WTC11 (cell line): ENCODE measurements at regions not wholly inside any gene's neighbourhood (a gene's known extent, or its start where the extent isn't known, plus 50 kb on each side); places are given as distances from the start of the nearest gene placed in this dataset.

ENCODE experiments used
- ATAC-seq: fragments of 200-7000 bp; cut with Tn5 transposase; 2 replicates; pipeline ENCODE4 v1.10.0; 2021; ENCODE audit warnings: mild to moderate bottlenecking, moderate library complexity
- CTCF ChIA-PET: fragments of 300-600 bp; sonication (Branson Sonifier 250); formaldehyde crosslinking; loops from one replicate; lab custom pipeline; 2021; ENCODE audit warnings: antibody characterized with exemption; lab: Charles Lee
- POLR2A ChIA-PET: fragments of 350-600 bp; sonication (Branson Sonifier 250); formaldehyde crosslinking; loops from one replicate; lab custom pipeline; 2021; ENCODE audit warnings: antibody characterized with exemption; lab: Charles Lee
- DNase-seq: peaks from one replicate; pipeline ENCODE4 v3.0.0; 2021; ENCODE audit warnings: low spot score
- H3K27ac Mint-ChIP-seq: 2 replicates; pipeline ENCODE4 v1.8.0; 2021; ENCODE audit warnings: mixed read lengths
- H3K27me3 Mint-ChIP-seq: 2 replicates; pipeline ENCODE4 v1.8.0; 2021; ENCODE audit warnings: low read depth, mild to moderate bottlenecking, moderate library complexity, mixed read lengths
- H3K36me3 Mint-ChIP-seq: 2 replicates; pipeline ENCODE4 v1.8.0; 2021; ENCODE audit warnings: mixed read lengths
- H3K4me1 Mint-ChIP-seq: 2 replicates; pipeline ENCODE4 v1.8.0; 2022; ENCODE audit warnings: mixed read lengths
- H3K4me3 Mint-ChIP-seq: 2 replicates; pipeline ENCODE4 v1.8.0; 2021; ENCODE audit warnings: mild to moderate bottlenecking, moderate library complexity, mixed read lengths
- H3K9me3 Mint-ChIP-seq: 2 replicates; pipeline ENCODE4 v1.8.0; 2021; ENCODE audit warnings: mixed read lengths
- AR ChIP-seq: fragments of 250-450 bp; sonication (Bioruptor Pico); IDR thresholded peaks from 2 replicates; pipeline ENCODE4 v1.9.0; 2021; ENCODE audit warnings: mild to moderate bottlenecking
- ELF4 ChIP-seq: sonication (generic); formaldehyde crosslinking; IDR thresholded peaks from 2 replicates; pipeline ENCODE4 v1.8.1; 2022; ENCODE audit warnings: low read depth, mild to moderate bottlenecking, moderate library complexity, missing genetic modification reagents
- EMX1 ChIP-seq: fragments of 250-450 bp; sonication (Bioruptor Pico); IDR thresholded peaks from 2 replicates; pipeline ENCODE4 v1.8.0; 2021; ENCODE audit warnings: mild to moderate bottlenecking
- FOXP4 ChIP-seq: sonication (generic); formaldehyde crosslinking; IDR thresholded peaks from 2 replicates; pipeline ENCODE4 v1.8.0; 2022; ENCODE audit warnings: mild to moderate bottlenecking, missing genetic modification reagents
- GRHL2 ChIP-seq: fragments of 250-450 bp; sonication (Bioruptor Pico); IDR thresholded peaks from 2 replicates; pipeline ENCODE4 v1.8.0; 2022; ENCODE audit warnings: mild to moderate bottlenecking, moderate library complexity; ENCODE audit not compliant: insufficient replicate concordance, severe bottlenecking
- GTF2I ChIP-seq: fragments of 250-450 bp; sonication (Bioruptor Pico); conservative IDR thresholded peaks from 2 replicates; pipeline ENCODE4 v1.4.0; 2021; ENCODE audit warnings: mild to moderate bottlenecking
- HMGA2 ChIP-seq: fragments of 250-450 bp; sonication (Bioruptor Pico); IDR thresholded peaks from 2 replicates; pipeline ENCODE4 v1.4.0; 2021; ENCODE audit warnings: mild to moderate bottlenecking, moderate library complexity
- KAT7 ChIP-seq: sonication (generic); formaldehyde crosslinking; IDR thresholded peaks from 2 replicates; pipeline ENCODE4 v1.8.1; 2023; ENCODE audit warnings: missing genetic modification reagents, mild to moderate bottlenecking, borderline replicate concordance
- MLX ChIP-seq: sonication (generic); formaldehyde crosslinking; IDR thresholded peaks from 2 replicates; pipeline ENCODE4 v1.8.1; 2023; ENCODE audit warnings: mild to moderate bottlenecking, missing genetic modification reagents, moderate library complexity
- RORB ChIP-seq: fragments of 250-450 bp; sonication (Bioruptor Pico); IDR thresholded peaks from 2 replicates; pipeline ENCODE4 v1.9.0; 2021; ENCODE audit warnings: mild to moderate bottlenecking
- SMAD4 ChIP-seq: sonication (generic); formaldehyde crosslinking; IDR thresholded peaks from 2 replicates; pipeline ENCODE4 v1.8.0; 2022; ENCODE audit warnings: mild to moderate bottlenecking, missing genetic modification reagents
- TEAD1 ChIP-seq: sonication (generic); formaldehyde crosslinking; IDR thresholded peaks from 2 replicates; pipeline ENCODE4 v1.8.0; 2022; ENCODE audit warnings: mild to moderate bottlenecking, missing genetic modification reagents
- TP53 ChIP-seq: sonication (generic); formaldehyde crosslinking; IDR thresholded peaks from 2 replicates; pipeline ENCODE4 v1.8.1; 2023; ENCODE audit warnings: mild to moderate bottlenecking, missing genetic modification reagents
- ZNF138 ChIP-seq: sonication (generic); formaldehyde crosslinking; conservative IDR thresholded peaks from 2 replicates; pipeline ENCODE4 v1.8.1; 2022; ENCODE audit warnings: mild to moderate bottlenecking, moderate library complexity, missing genetic modification reagents
- ZNF317 ChIP-seq: sonication (generic); formaldehyde crosslinking; IDR thresholded peaks from 2 replicates; pipeline ENCODE4 v1.8.1; 2023; ENCODE audit warnings: low read depth, mild to moderate bottlenecking, moderate library complexity, missing genetic modification reagents, borderline replicate concordance
- ZNF396 ChIP-seq: fragments of 250-450 bp; sonication (Bioruptor Pico); IDR thresholded peaks from 2 replicates; pipeline ENCODE4 v1.8.0; 2021; ENCODE audit warnings: mild to moderate bottlenecking, moderate library complexity, borderline replicate concordance
- ZSCAN18 ChIP-seq: fragments of 250-450 bp; sonication (Bioruptor Pico); IDR thresholded peaks from 2 replicates; pipeline ENCODE4 v2.1.2; 2022; ENCODE audit warnings: mild to moderate bottlenecking, moderate library complexity
- TF ChIP-seq, protein P1 (sequence below): sonication (generic); formaldehyde crosslinking; conservative IDR thresholded peaks from 2 replicates; pipeline ENCODE4 v1.8.1; 2022; ENCODE audit warnings: mild to moderate bottlenecking, missing genetic modification reagents

GRCh38 chr14:21924479-21924878 lies 250.9 kb upstream of the OR4E1 start:
- ChIA-PET POLR2A (no interaction called here), CTCF (interaction anchor here (1.3 to 2.3 kb wide), 2 partner anchors 20 to 54 kb away, joined by 3 to 8 read pairs; no protein-coding TSS in a partner anchor)
- H3K27me3 Mint-ChIP-seq, result no peaks in the 10 kb centered on the region; the same call in none of the 2 replicates
- H3K27ac Mint-ChIP-seq, result no peak overlapping the region
- peaks cover 12% of the 10 kb centered on the region for H3K4me1 Mint-ChIP-seq
- TF ChIP-seq HMGA2 (CRISPR knock-in tag) (no peak), ELF4 (no peak), RORB (CRISPR knock-in tag) (no peak), ZNF396 (CRISPR knock-in tag) (no peak), SMAD4 (no peak), EMX1 (no peak), MLX (CRISPR knock-in tag) (no peak), ZNF138 (no peak), AR (no peak), ZNF317 (CRISPR knock-in tag) (no peak), KAT7 (CRISPR knock-in tag) (no peak)
- TF ChIP-seq, all 79 proteins: peak for 0
- ATAC-seq, result peak; percentile 77
- Mint-ChIP-seq H3K4me3 (no peak overlapping the region), H3K36me3 (no peaks in the 10 kb centered on the region), H3K9me3 (no peaks in the 10 kb centered on the region)
- DNase-seq, result peak; percentile 18

- ChIA-PET POLR2A (no interaction called here), CTCF (interaction anchor here (2.3 to 2.4 kb wide), 2 partner anchors 10 to 54 kb away, joined by 8 to 9 read pairs; no protein-coding TSS in a partner anchor)
- peaks cover 8% of the 10 kb centered on the region for H3K4me1 Mint-ChIP-seq
- DNase-seq (no peak), ATAC-seq (no peak)
- H3K4me3 Mint-ChIP-seq, result no peak overlapping the region
- no peaks in the 10 kb centered on the region for H3K36me3 Mint-ChIP-seq
- no peaks in the 10 kb centered on the region for H3K9me3 Mint-ChIP-seq
- no peaks in the 10 kb centered on the region; the same call in none of the 2 replicates for H3K27me3 Mint-ChIP-seq
- H3K27ac Mint-ChIP-seq, result no peak overlapping the region
- TF ChIP-seq TP53, result no peak
- TF ChIP-seq, protein P1, sequence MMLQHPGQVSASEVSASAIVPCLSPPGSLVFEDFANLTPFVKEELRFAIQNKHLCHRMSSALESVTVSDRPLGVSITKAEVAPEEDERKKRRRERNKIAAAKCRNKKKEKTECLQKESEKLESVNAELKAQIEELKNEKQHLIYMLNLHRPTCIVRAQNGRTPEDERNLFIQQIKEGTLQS (CRISPR knock-in tag), result no peak
- no peak for TF ChIP-seq GTF2I (CRISPR knock-in tag)
- TF ChIP-seq GRHL2 (CRISPR knock-in tag), result no peak
- TF ChIP-seq TEAD1 (CRISPR knock-in tag), result no peak
- no peak for TF ChIP-seq ZSCAN18 (CRISPR knock-in tag)
- TF ChIP-seq ZNF396 (CRISPR knock-in tag), result no peak
- TF ChIP-seq FOXP4 (CRISPR knock-in tag), result no peak
- TF ChIP-seq, all 79 proteins: peak for 0
These were observed 250.2 kb upstream of the OR4E1 start for GRCh38 chr14:21923820-21924219.
